ENCODE measurements at regions not wholly inside any gene's neighbourhood (a gene's known extent, or its start where the extent isn't known, plus 50 kb on each side); places are given as distances from the start of the nearest gene placed in this dataset.

- DNase-seq (ENCODE audit: low read depth in 2 of 3, low spot score in 2 of 3) = no peak
These were observed 110.4 kb upstream of the CPSF6 start for GRCh38 chr12:69129017-69129416.

- no peak for DNase-seq (ENCODE audit: low read depth in 2 of 3, low spot score in 2 of 3)
These were observed 109.8 kb upstream of the CPSF6 start for GRCh38 chr12:69129564-69129963.

GRCh38 chr12:69130064-69130463 is 109.3 kb upstream of the CPSF6 start:
- no peak for DNase-seq (ENCODE audit: low read depth in 2 of 3, low spot score in 2 of 3)

- DNase-seq (ENCODE audit: low read depth in 2 of 3, low spot score in 2 of 3) = no peak
These were observed 108.3 kb upstream of the CPSF6 start for GRCh38 chr12:69131077-69131476.

- DNase-seq (ENCODE audit: low read depth in 2 of 3, low spot score in 2 of 3) = no peak
These were observed 102.3 kb upstream of the CPSF6 start for GRCh38 chr12:69136931-69137613.

GRCh38 chr12:69141074-69141473 is 98.3 kb upstream of the CPSF6 start:
- DNase-seq (ENCODE audit: low read depth in 2 of 3, low spot score in 2 of 3) = no peak

GRCh38 chr12:69149270-69149669 is 90.1 kb upstream of the CPSF6 start:
- DNase-seq (ENCODE audit: low read depth in 2 of 3, low spot score in 2 of 3) = no peak

GRCh38 chr12:69150083-69150795 is 89.1 kb upstream of the CPSF6 start:
- DNase-seq (ENCODE audit: low read depth in 2 of 3, low spot score in 2 of 3) = no peak

- DNase-seq (ENCODE audit: low read depth in 2 of 3, low spot score in 2 of 3) = no peak
These were observed 88.6 kb upstream of the CPSF6 start for GRCh38 chr12:69150796-69151127.

- DNase-seq (ENCODE audit: low read depth in 2 of 3, low spot score in 2 of 3) = no peak
These were observed 88.1 kb upstream of the CPSF6 start for GRCh38 chr12:69151254-69151764.

- peak; percentile 23 to 45 (median 37) for DNase-seq (ENCODE audit: low read depth in 2 of 3, low spot score in 2 of 3)
These were observed 84.6 kb upstream of the CPSF6 start for GRCh38 chr12:69154585-69155363.

GRCh38 chr12:69157023-69157655 is 82.2 kb upstream of the CPSF6 start:
- DNase-seq (ENCODE audit: low read depth in 2 of 3, low spot score in 2 of 3) = peak; percentile 79 to 88 (median 81)

GRCh38 chr12:69161829-69162228 is 77.5 kb upstream of the CPSF6 start:
- DNase-seq (ENCODE audit: low read depth in 2 of 3, low spot score in 2 of 3) = no peak

- no peak for DNase-seq (ENCODE audit: low read depth in 2 of 3, low spot score in 2 of 3)
These were observed 75.5 kb upstream of the CPSF6 start for GRCh38 chr12:69163681-69164362.

- DNase-seq (ENCODE audit: low read depth in 2 of 3, low spot score in 2 of 3) = no peak
These were observed 71.7 kb upstream of the CPSF6 start for GRCh38 chr12:69167648-69168165.

- no peak for DNase-seq (ENCODE audit: low read depth in 2 of 3, low spot score in 2 of 3)
These were observed 71.0 kb upstream of the CPSF6 start for GRCh38 chr12:69168363-69168762.

GRCh38 chr12:69168828-69169227 is 70.5 kb upstream of the CPSF6 start:
- no peak for DNase-seq (ENCODE audit: low read depth in 2 of 3, low spot score in 2 of 3)

GRCh38 chr12:69170293-69170692 is 69.1 kb upstream of the CPSF6 start:
- no peak for DNase-seq (ENCODE audit: low read depth in 2 of 3, low spot score in 2 of 3)

GRCh38 chr12:69171881-69172280 is 67.5 kb upstream of the CPSF6 start:
- no peak for DNase-seq (ENCODE audit: low read depth in 2 of 3, low spot score in 2 of 3)

- DNase-seq (ENCODE audit: low read depth in 2 of 3, low spot score in 2 of 3) = no peak
These were observed 66.9 kb upstream of the CPSF6 start for GRCh38 chr12:69172491-69172890.

- no peak for DNase-seq (ENCODE audit: low read depth in 2 of 3, low spot score in 2 of 3)
These were observed 66.0 kb upstream of the CPSF6 start for GRCh38 chr12:69173368-69173767.

Data from activated CD8-positive, alpha-beta memory T cell treated with anti-CD3 and anti-CD28 coated beads for 48 hours (primary cell).